K562 (cell line): ENCODE measurements at regions not wholly inside any gene's neighbourhood (a gene's known extent, or its start where the extent isn't known, plus 50 kb on each side); places are given as distances from the start of the nearest gene placed in this dataset.

ENCODE experiments used
- ATAC-seq: fragments of 200-7000 bp; cut with Tn5 transposase; 3 replicates; pipeline ENCODE4 v1.9.1; 2020; ENCODE audit warnings: moderate library complexity
- BruUV-seq: library from RNA; stranded (reverse); fragments of 400-500 nt; replicated peaks from 2 replicates; lab custom pipeline; 2021; lab: Mats Ljungman, UMichigan
- CTCF ChIA-PET: fragments of 300-600 bp; formaldehyde crosslinking; extraction: SDS; loops from one replicate; lab custom pipeline; 2021; ENCODE audit warnings: low intra/inter-chr PET ratio; lab: Yijun Ruan, JAX
- POLR2A ChIA-PET: fragments of 300-600, 350-650 bp; sonication (Branson Sonifier 250); formaldehyde crosslinking; extraction: SDS; loops from one replicate; lab custom pipeline; 2021; ENCODE audit warnings: antibody characterized with exemption, inconsistent platforms; lab: Yijun Ruan, JAX
- DNase-seq, 4 experiments: peaks; one replicate each; pipeline versions ENCODE4 v3.0.0 to v3.0.0-alpha.2; 2011 to 2018; ENCODE audit warnings: low spot score in 3 of 4, mixed read lengths in 3 of 4; ENCODE audit errors: extremely low read depth in 1 of 4
- FAIRE-seq: peaks from 2 replicates; lab custom pipeline; 2011; peaks lifted over from hg19 to GRCh38; lab: Jason Lieb, UNC
- H2AFZ ChIP-seq: 2 replicates; pipeline ENCODE4 v1.6.0; 2011; ENCODE audit warnings: low read depth, low read length, control low read depth, inconsistent platforms
- H3K27ac ChIP-seq: fragments of 200-600 bp; 3 replicates; pipeline ENCODE4 v1.8.0; 2011; ENCODE audit warnings: low read depth, mild to moderate bottlenecking, control low read depth, inconsistent platforms, low read length, moderate library complexity, mixed read lengths; ENCODE audit errors: extremely low read depth
- H3K27me3 ChIP-seq, 2 experiments: fragments of 300-600 bp in 1 of 2; 2 replicates in 1 of 2; 3 replicates in 1 of 2; pipeline versions ENCODE4 v1.6.0 to v1.8.0; 2011; ENCODE audit warnings: inconsistent platforms in 2 of 2, low read length in 2 of 2, mild to moderate bottlenecking in 1 of 2, mixed read lengths in 1 of 2, moderate library complexity in 1 of 2; ENCODE audit not compliant: control insufficient read depth in 2 of 2, insufficient read depth in 2 of 2
- H3K36me3 ChIP-seq: fragments of 300-600 bp; 3 replicates; pipeline ENCODE4 v1.8.0; 2011; ENCODE audit warnings: mild to moderate bottlenecking, low read length, inconsistent platforms; ENCODE audit not compliant: control insufficient read depth, insufficient read depth
- H3K4me1 ChIP-seq, 2 experiments: fragments of 200-600 bp in 1 of 2; replicated peaks in 1 of 2; 2 replicates in 1 of 2; 3 replicates in 1 of 2; pipeline versions ENCODE4 v1.5.1 to v1.8.0; 2011; ENCODE audit warnings: inconsistent platforms in 2 of 2, low read length in 2 of 2, mild to moderate bottlenecking in 1 of 2, mixed read lengths in 1 of 2, moderate library complexity in 1 of 2; ENCODE audit not compliant: control insufficient read depth in 2 of 2, insufficient read depth in 2 of 2
- H3K4me2 ChIP-seq: 2 replicates; pipeline ENCODE4 v1.6.1; 2011; ENCODE audit warnings: low read length, control low read depth, inconsistent platforms, mixed read lengths; ENCODE audit not compliant: insufficient read depth
- H3K4me3 ChIP-seq: fragments of 200-600 bp; sonication (generic), shearing (Covaris generic); 2 replicates; pipeline ENCODE4 v1.5.1; 2016; ENCODE audit warnings: control low read depth, inconsistent platforms
- H3K79me2 ChIP-seq: fragments of 200-600 bp; 3 replicates; pipeline ENCODE4 v1.8.0; 2011; ENCODE audit warnings: low read length, inconsistent platforms; ENCODE audit not compliant: control insufficient read depth, insufficient read depth
- H3K9ac ChIP-seq, 2 experiments: 2 replicates each; pipeline versions ENCODE4 v1.6.0 to v1.6.1; 2011; ENCODE audit warnings: low read depth in 2 of 2, low read length in 2 of 2, control low read depth in 1 of 2, inconsistent platforms in 1 of 2, mild to moderate bottlenecking in 1 of 2, mixed read lengths in 1 of 2; ENCODE audit not compliant: insufficient read depth in 1 of 2
- H3K9me1 ChIP-seq: one replicate; pipeline ENCODE4 v1.6.0; 2011; ENCODE audit warnings: inconsistent platforms, mild to moderate bottlenecking, low read length, moderate library complexity; ENCODE audit not compliant: control insufficient read depth, insufficient read depth
- H3K9me3 ChIP-seq: replicated peaks from 2 replicates; pipeline ENCODE4 v1.5.1; 2011; ENCODE audit warnings: low read depth, low read length, inconsistent platforms; ENCODE audit not compliant: control insufficient read depth, insufficient read depth
- H4K20me1 ChIP-seq: replicated peaks from 2 replicates; pipeline ENCODE4 v1.6.1; 2011; ENCODE audit warnings: low read length, inconsistent platforms, mixed read lengths; ENCODE audit not compliant: control insufficient read depth, insufficient read depth
- CBX2 ChIP-seq: fragments of 200-600 bp; sonication (generic); IDR thresholded peaks from one replicate; pipeline ENCODE4 v1.6.1; 2012; ENCODE audit warnings: mild to moderate bottlenecking, low read length, inconsistent platforms; ENCODE audit not compliant: insufficient read depth, poor library complexity, severe bottlenecking
- DPF2 ChIP-seq: fragments of 450-650 bp; IDR thresholded peaks from 2 replicates; pipeline ENCODE4 v1.6.1; 2016
- IRF9 ChIP-seq: fragments of 450-650 bp; IDR thresholded peaks from 2 replicates; pipeline ENCODE4 v1.6.1; 2016; ENCODE audit warnings: missing biosample characterization, missing genetic modification characterization
- MECOM ChIP-seq: fragments of 250-450 bp; sonication (Bioruptor Pico); IDR thresholded peaks from 2 replicates; pipeline ENCODE4 v1.8.0; 2022; ENCODE audit warnings: inconsistent platforms
- NUFIP1 ChIP-seq: fragments of 450-650 bp; IDR thresholded peaks from 2 replicates; pipeline ENCODE4 v1.6.1; 2018; ENCODE audit not compliant: partially characterized antibody
- POLR2AphosphoS2 ChIP-seq: IDR thresholded peaks from 2 replicates; pipeline ENCODE4 v1.6.1; 2012; ENCODE audit warnings: low read length, improper control_type of control experiment
- TCF7L2 ChIP-seq: fragments of 150-350 bp; IDR thresholded peaks from 2 replicates; pipeline ENCODE4 v1.6.1; 2016; ENCODE audit warnings: low read depth, mild to moderate bottlenecking, low read length, moderate library complexity
- YBX1 ChIP-seq: fragments of 450-650 bp; IDR thresholded peaks from 2 replicates; pipeline ENCODE4 v1.7.1; 2016; ENCODE audit warnings: mild to moderate bottlenecking
- YY1 ChIP-seq, 3 experiments: IDR thresholded peaks; 2 replicates each; pipeline ENCODE4 v1.6.1; 2011; ENCODE audit warnings: low read length in 2 of 3, mild to moderate bottlenecking in 2 of 3, moderate library complexity in 2 of 3, borderline replicate concordance in 1 of 3, control low read depth in 1 of 3, low read depth in 1 of 3; ENCODE audit not compliant: insufficient read depth in 3 of 3, insufficient replicate concordance in 2 of 3, control insufficient read depth in 1 of 3, insufficient read length in 1 of 3; ENCODE audit errors: extremely low read depth in 1 of 3
- ZNF239 ChIP-seq: fragments of 250-450 bp; sonication (Bioruptor Pico); IDR thresholded peaks from 2 replicates; pipeline ENCODE4 v1.4.0; 2020; ENCODE audit warnings: mild to moderate bottlenecking
- ZNF24 ChIP-seq: fragments of 450-650 bp; IDR thresholded peaks from 2 replicates; pipeline ENCODE4 v1.6.1; 2016
- WGBS: fragments of 100-300 bp; shearing (Covaris generic); methylation state at CpG from one replicate; pipeline ENCODE4 v1.1.6; 2016; ENCODE audit warnings: low coverage, mixed read lengths; ENCODE audit not compliant: insufficient coverage; ENCODE audit errors: missing lambda C conversion rate; 5-methylcytosine and 5-hydroxymethylcytosine counted together
- in situ Hi-C: fragments of 300-500 bp; cut with MboI; formaldehyde crosslinking; loops from 4 replicates; pipeline ENCODE4 v1.15.0; 2018; ENCODE audit warnings: inconsistent platforms, mixed read lengths
- intact Hi-C: fragments of 100-400 bp; cut with micrococcal nuclease; formaldehyde crosslinking; loops from 2 replicates; pipeline ENCODE4 v1.14.2; 2022

- no peaks in the 10 kb centered on the region for H3K9me3 ChIP-seq
- no peaks in the 10 kb centered on the region for H3K9me1 ChIP-seq
- no TSS peak for BruUV-seq
- no peak for DNase-seq
- H3K36me3 ChIP-seq, result no peaks in the 10 kb centered on the region
- H3K4me3 ChIP-seq, result no peak overlapping the region
- in situ Hi-C loops (no loop called here), intact Hi-C loops (no loop called here)
- CTCF ChIA-PET, result no interaction called here
- POLR2A ChIA-PET, result no interaction called here
- 0% methylated on average over 2 of the region's 2 CpGs for WGBS
- TF ChIP-seq CBX2 (no peak), IRF9 (tag) (no peak), DPF2 (no peak), ZNF239 (no peak), NUFIP1 (no peak), MECOM (CRISPR knock-in tag) (no peak), ZNF24 (no peak), YBX1 (no peak), YY1 (IDR thresholded peaks at IDR 0.05; ENCODE audit: borderline replicate concordance in 1 of 3, control insufficient read depth in 1 of 3, extremely low read depth in 1 of 3, insufficient read depth in 3 of 3, insufficient read length in 1 of 3, insufficient replicate concordance in 2 of 3, low read depth in 1 of 3, low read length in 2 of 3) (no peak), TCF7L2 (no peak), POLR2AphosphoS2 (no peak)
- TF ChIP-seq, all 486 proteins: peak for 0
- H3K27me3 ChIP-seq, result no peaks in the 10 kb centered on the region
- no peak overlapping the region for H3K27ac ChIP-seq
- ATAC-seq (no peak), FAIRE-seq (no peak)
- H3K9ac ChIP-seq, result no peak overlapping the region
- no peaks in the 10 kb centered on the region for H4K20me1 ChIP-seq
- H3K79me2 ChIP-seq, result no peaks in the 10 kb centered on the region
- no peak overlapping the region for H3K4me2 ChIP-seq
- no peaks in the 10 kb centered on the region for H3K4me1 ChIP-seq
- H2AFZ ChIP-seq, result no peak overlapping the region
Observed at GRCh38 chr11:100550298-100550697, 136.8 kb upstream of the ARHGAP42 start.
